ENCODE measurements at regions not wholly inside any gene's neighbourhood (a gene's known extent, or its start where the extent isn't known, plus 50 kb on each side); places are given as distances from the start of the nearest gene placed in this dataset.

- DNase-seq (ENCODE audit: low read depth, low spot score) = no peak
Measured at GRCh38 chr4:71240094-71240493, 98.7 kb upstream of the SLC4A4 start.

DNA sequence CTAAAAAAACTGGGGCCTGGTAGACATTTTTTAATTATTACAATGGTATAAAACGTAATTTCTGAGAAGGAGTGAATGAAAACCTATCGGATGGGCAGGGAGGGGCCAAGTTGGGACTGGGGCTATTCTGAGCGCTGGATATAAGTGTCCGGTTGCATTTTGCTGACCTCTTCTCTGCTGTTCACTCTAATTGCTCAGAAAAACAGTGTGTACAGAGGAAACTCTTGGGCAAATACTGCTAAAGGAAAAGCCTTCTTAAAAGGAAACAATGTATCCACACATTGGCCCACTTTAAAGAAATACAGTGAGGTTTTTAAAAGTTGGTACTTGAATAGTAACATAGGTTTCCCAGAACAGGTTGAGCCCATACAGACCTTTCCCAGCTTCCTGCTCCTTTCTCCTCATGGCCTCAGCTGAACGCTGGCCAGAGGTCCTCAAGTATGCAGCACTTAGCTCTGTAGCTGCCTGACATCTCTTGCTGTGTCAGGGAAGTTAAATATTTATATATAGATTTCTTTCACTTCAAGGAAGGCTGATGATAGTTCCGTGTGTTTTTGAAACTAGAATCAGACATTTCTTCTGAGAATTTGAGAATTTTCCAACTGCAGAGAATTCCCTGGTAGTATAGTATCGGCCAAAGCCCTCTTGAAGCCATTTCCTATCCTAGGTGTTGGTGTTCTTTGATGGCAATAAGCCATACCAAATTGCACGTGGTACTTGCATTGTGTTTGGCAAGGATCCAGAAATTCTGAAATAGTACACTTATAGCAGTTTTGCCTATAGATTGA lies 97.1 kb upstream of the SLC4A4 start:
- DNase-seq (ENCODE audit: low read depth, low spot score) = no peak

- no peak for DNase-seq (ENCODE audit: low read depth, low spot score)
Measured at GRCh38 chr4:71243091-71243833, 95.6 kb upstream of the SLC4A4 start.

DNA sequence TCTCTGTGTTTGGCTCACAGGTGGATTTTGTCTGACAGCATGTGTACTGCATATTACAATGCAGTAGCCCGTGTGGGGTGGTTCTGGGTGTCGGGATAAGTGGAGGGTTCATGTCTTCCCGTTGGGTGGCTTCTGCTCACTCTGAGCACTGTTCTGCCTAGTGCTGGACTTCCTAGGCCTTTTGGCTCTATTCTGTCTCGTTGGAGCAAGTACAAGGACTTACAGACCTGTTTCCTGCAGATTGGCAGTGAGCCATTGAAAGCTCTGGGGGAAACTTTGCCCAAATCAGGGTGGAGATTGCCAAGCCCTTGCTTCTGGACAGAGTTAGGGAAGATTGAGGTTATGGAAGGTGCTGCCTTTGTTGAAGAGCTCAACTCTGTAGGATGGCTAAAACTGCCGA lies 91.1 kb upstream of the SLC4A4 start:
- DNase-seq (ENCODE audit: low read depth, low spot score) = no peak

- no peak for DNase-seq (ENCODE audit: low read depth, low spot score)
Measured at GRCh38 chr4:71251261-71251660, 87.6 kb upstream of the SLC4A4 start.

GRCh38 chr4:71253545-71253944 lies 85.3 kb upstream of the SLC4A4 start:
- no peak for DNase-seq (ENCODE audit: low read depth, low spot score)

GRCh38 chr4:71254451-71255012 lies 84.3 kb upstream of the SLC4A4 start:
- no peak for DNase-seq (ENCODE audit: low read depth, low spot score)

DNA sequence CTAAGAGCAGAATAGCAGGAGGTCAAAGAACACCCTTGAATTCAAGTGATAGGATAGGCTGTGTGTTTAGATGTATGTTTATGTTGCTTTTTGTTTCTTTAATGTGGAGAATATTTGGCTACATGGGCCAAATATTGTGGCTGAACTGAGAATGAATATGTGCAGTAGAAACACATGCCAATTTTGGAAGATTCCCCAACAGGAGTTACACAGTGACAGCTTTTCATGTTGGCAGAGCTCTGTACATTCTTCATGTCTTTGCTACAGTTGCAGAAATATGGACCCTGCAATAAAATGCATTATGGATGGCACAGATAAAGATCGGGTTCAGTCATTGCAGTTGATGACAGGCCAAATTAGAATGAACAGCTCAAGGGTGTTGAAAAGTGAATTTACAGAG lies 82.8 kb upstream of the SLC4A4 start:
- DNase-seq (ENCODE audit: low read depth, low spot score) = no peak

DNA sequence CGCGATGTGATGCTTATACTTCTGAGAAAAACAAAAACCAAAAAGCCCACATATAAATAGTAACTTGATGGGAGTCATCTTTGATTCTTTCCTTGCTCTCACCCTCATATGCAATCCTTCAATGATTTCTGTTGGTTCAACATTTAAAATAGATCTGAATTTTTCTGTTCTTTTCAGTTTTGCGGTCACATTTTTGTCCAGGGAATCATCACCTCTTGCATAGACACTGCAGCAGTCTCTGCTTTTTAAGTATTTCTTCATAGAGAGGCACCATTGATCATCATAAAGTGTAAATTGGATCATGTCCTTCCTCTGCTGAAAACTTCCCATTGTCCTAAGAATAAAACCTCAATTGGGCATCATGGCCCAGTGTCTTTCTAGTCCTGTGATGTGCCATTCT lies 81.1 kb upstream of the SLC4A4 start:
- no peak for DNase-seq (ENCODE audit: low read depth, low spot score)

GRCh38 chr4:71258323-71258722 lies 80.5 kb upstream of the SLC4A4 start:
- no peak for DNase-seq (ENCODE audit: low read depth, low spot score)

GRCh38 chr4:71259280-71259679 lies 79.5 kb upstream of the SLC4A4 start:
- no peak for DNase-seq (ENCODE audit: low read depth, low spot score)

GRCh38 chr4:71259911-71260331 lies 78.9 kb upstream of the SLC4A4 start:
- no peak for DNase-seq (ENCODE audit: low read depth, low spot score)

DNA sequence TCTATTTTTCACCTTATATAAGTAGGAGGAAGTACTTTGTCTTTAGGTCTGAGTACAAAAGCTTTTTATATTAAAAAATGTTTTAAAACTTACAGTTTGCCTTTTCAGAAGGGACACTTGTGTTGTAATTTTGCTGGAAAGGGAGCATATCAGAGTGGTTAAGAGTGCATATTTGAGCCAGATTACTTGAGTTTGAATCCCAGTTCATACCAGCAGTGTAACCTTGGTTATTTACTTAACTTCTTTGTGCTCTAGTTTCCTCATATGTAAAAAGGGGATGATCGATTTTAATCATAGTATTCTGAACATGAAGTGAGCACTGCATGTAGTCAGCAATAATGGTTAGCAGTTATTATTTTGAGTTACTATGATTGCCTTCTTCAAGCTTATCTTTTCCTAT lies 78.3 kb upstream of the SLC4A4 start:
- DNase-seq (ENCODE audit: low read depth, low spot score) = no peak

DNA sequence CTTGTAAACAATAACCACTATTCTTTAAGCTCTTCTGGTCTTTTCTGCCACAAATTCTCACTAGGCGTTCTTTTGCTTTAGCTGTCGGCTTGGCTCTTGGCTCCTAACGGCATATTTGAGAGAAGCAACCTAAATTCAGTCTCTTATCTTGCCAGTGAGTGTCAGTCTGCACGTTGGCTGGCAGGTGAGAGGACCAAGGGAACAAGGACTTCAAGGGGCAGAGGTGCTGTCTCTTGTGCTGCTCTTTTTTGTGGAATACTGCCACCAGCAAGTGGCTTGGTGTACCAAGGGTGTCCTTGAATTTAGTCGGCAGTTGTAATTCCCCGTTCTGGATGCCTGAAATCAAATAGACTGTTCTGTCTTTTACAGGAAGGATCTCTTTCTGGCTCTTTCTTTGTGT lies 77.8 kb upstream of the SLC4A4 start:
- DNase-seq (ENCODE audit: low read depth, low spot score) = no peak

DNA sequence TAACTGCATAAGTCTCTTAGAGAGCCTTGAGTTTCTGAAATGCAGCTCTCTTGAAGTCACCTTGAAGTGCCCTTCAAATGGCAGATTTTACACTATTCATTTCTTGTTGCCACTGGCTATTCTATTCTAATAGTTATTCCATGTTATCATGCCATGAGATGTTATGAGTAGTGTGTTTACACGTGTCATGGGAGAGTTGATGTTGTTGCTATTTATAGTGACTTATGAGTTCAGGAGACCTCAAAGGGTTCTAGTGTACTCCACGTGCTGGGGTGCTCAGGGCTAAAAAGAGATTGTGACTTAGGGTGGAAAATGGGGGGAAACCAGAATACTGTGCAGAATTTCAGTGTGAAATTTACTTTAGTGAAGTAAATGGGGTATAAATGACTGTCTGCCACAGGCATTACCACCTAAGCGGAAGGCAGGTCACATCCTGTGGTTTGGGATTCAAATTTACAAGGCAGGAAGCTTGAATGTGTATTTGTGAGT lies 77.1 kb upstream of the SLC4A4 start:
- no peak for DNase-seq (ENCODE audit: low read depth, low spot score)

- no peak for DNase-seq (ENCODE audit: low read depth, low spot score)
Measured at GRCh38 chr4:71262161-71262560, 76.7 kb upstream of the SLC4A4 start.

GRCh38 chr4:71266090-71266794 lies 72.6 kb upstream of the SLC4A4 start:
- no peak for DNase-seq (ENCODE audit: low read depth, low spot score)

GRCh38 chr4:71267244-71267643 lies 71.6 kb upstream of the SLC4A4 start:
- DNase-seq (ENCODE audit: low read depth, low spot score) = no peak

DNA sequence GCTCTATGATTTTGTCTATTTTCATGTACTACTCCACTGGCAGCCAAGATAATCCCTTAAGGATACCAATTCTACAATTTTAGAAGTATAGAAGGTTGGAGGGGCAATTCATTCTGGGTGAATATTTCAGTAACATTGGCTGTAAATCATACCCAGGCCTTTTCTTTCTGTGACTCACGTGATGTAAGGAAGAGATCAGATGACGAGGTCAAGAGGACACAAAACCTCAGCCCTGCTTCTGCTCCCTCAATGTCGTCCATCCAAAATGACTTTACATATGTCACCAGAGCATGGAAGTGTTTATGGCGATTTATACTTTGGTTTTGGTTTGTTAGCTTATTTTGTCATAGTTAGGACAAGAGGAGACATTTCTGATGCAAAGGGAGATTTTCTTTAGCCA lies 70.7 kb upstream of the SLC4A4 start:
- no peak for DNase-seq (ENCODE audit: low read depth, low spot score)

DNA sequence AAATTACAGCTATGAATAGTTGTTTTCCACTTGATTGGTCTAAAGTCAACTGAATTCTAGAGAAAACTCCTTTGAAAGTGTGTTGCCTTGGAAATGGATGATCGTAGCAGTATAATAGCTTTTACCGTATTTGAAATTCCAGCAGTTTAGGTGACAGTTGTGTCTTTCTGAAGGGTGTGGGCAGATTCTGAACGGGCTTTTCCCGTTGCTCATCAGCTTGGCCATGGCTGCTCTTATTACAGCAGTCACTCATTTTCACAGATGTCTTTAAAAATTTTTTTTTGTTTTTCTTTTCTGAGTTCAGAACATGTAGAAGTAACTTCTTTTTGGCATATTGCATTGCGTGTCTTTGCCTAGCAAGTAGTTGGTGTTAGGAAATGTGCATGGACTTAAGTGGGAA lies 69.6 kb upstream of the SLC4A4 start:
- DNase-seq (ENCODE audit: low read depth, low spot score) = no peak

GRCh38 chr4:71270901-71271300 lies 67.9 kb upstream of the SLC4A4 start:
- peak; percentile 24 for DNase-seq (ENCODE audit: low read depth, low spot score)

- DNase-seq (ENCODE audit: low read depth, low spot score) = no peak
Measured at GRCh38 chr4:71272976-71273375, 65.8 kb upstream of the SLC4A4 start.
